OCI-LY7 (cell line): ENCODE measurements at regions not wholly inside any gene's neighbourhood (a gene's known extent, or its start where the extent isn't known, plus 50 kb on each side); places are given as distances from the start of the nearest gene placed in this dataset.

Experiments
- BruUV-seq: library from RNA; stranded (reverse); fragments of 400-500 nt; replicated peaks from 2 replicates; lab custom pipeline; 2021; lab: Mats Ljungman, UMichigan
- CTCF ChIA-PET: fragments of 300-600 bp; sonication (Branson Sonifier 250); formaldehyde crosslinking; loops from one replicate; lab custom pipeline; 2022; ENCODE audit warnings: antibody characterized with exemption; ENCODE audit not compliant: unreplicated experiment; lab: Charles Lee
- POLR2A ChIA-PET: fragments of 300-600 bp; sonication (Branson Sonifier 250); formaldehyde crosslinking; loops from one replicate; lab custom pipeline; 2022; ENCODE audit warnings: antibody characterized with exemption; lab: Charles Lee
- DNase-seq: peaks from one replicate; pipeline ENCODE4 v3.0.0-alpha.2; 2015; ENCODE audit warnings: low spot score
- H2AFZ ChIP-seq: fragments of 200-600 bp; sonication (generic), shearing (Covaris generic); 2 replicates; pipeline ENCODE4 v1.6.1; 2014; ENCODE audit warnings: mild to moderate bottlenecking, antibody characterized with exemption, low read length, moderate library complexity
- H3K27ac ChIP-seq: fragments of 200-600 bp; sonication (generic); 2 replicates; pipeline ENCODE4 v1.5.1; 2014; ENCODE audit warnings: mixed run types, low read depth, mild to moderate bottlenecking, moderate library complexity, low read length, inconsistent platforms; ENCODE audit not compliant: poor library complexity, severe bottlenecking
- H3K36me3 ChIP-seq: fragments of 200-600 bp; sonication (generic); 2 replicates; pipeline ENCODE4 v1.6.1; 2014; ENCODE audit warnings: mild to moderate bottlenecking, antibody characterized with exemption, low read length, moderate library complexity, mixed read lengths; ENCODE audit not compliant: insufficient read depth
- H3K4me1 ChIP-seq: fragments of 200-600 bp; sonication (generic); 2 replicates; pipeline ENCODE4 v1.5.1; 2014; ENCODE audit warnings: mild to moderate bottlenecking, low read length; ENCODE audit not compliant: insufficient read depth, poor library complexity, severe bottlenecking
- H3K4me2 ChIP-seq: fragments of 200-600 bp; sonication (generic); 2 replicates; pipeline ENCODE4 v1.6.1; 2014; ENCODE audit warnings: mild to moderate bottlenecking, low read length
- H3K4me3 ChIP-seq: fragments of 200-600 bp; sonication (generic); 2 replicates; pipeline ENCODE4 v1.5.1; 2014; ENCODE audit warnings: mild to moderate bottlenecking, low read depth, low read length; ENCODE audit not compliant: poor library complexity, severe bottlenecking
- H3K79me2 ChIP-seq: fragments of 200-600 bp; sonication (generic); 2 replicates; pipeline ENCODE4 v1.6.1; 2016; ENCODE audit warnings: low read depth, mild to moderate bottlenecking, low read length, moderate library complexity, mixed read lengths; ENCODE audit not compliant: insufficient read depth
- H3K9me2 ChIP-seq: fragments of 200-600 bp; sonication (generic); 2 replicates; pipeline ENCODE4 v1.6.1; 2016; ENCODE audit warnings: mild to moderate bottlenecking, low read length, mixed read lengths; ENCODE audit not compliant: insufficient read depth
- H3K9me3 ChIP-seq: fragments of 200-600 bp; sonication (generic); 2 replicates; pipeline ENCODE4 v1.6.1; 2014; ENCODE audit warnings: mild to moderate bottlenecking, mixed run types, low read length, mixed read lengths
- H4K20me1 ChIP-seq: fragments of 200-600 bp; sonication (generic); 2 replicates; pipeline ENCODE4 v1.6.1; 2014; ENCODE audit warnings: mild to moderate bottlenecking, antibody characterized with exemption, low read length, moderate library complexity, mixed read lengths; ENCODE audit not compliant: insufficient read depth
- CTCF ChIP-seq: fragments of 200-600 bp; sonication (generic); conservative IDR thresholded peaks from 2 replicates; pipeline ENCODE4 v1.5.1; 2014; ENCODE audit warnings: mild to moderate bottlenecking, antibody characterized with exemption, low read length, moderate library complexity, mixed read lengths
- EZH2phosphoT487 ChIP-seq: fragments of 200-600 bp; sonication (generic); IDR thresholded peaks from 2 replicates; pipeline ENCODE4 v1.6.1; 2018; ENCODE audit warnings: low read depth, borderline replicate concordance, mild to moderate bottlenecking, mixed run types, antibody characterized with exemption, low read length, moderate library complexity, mixed read lengths
- intact Hi-C: fragments of 100-400 bp; cut with micrococcal nuclease; formaldehyde crosslinking; loops from one replicate; pipeline ENCODE4 v1.10.0; 2022; ENCODE audit not compliant: unreplicated experiment

- no peak overlapping the region for H3K27ac ChIP-seq
- no peak overlapping the region for H3K4me3 ChIP-seq
- H2AFZ ChIP-seq = no peak overlapping the region
- H3K9me2 ChIP-seq = no peaks in the 10 kb centered on the region
- TF ChIP-seq CTCF = no peak
- TF ChIP-seq EZH2phosphoT487 = no peak
- no peaks in the 10 kb centered on the region for H3K36me3 ChIP-seq
- no peak for DNase-seq
- ChIA-PET CTCF (no interaction called here), POLR2A (interaction anchor here (0.5 to 0.7 kb wide), 3 partner anchors 109 to 1597 kb away, joined by 3 to 5 read pairs (median 4); no protein-coding TSS in a partner anchor)
- no TSS peak for BruUV-seq
- H3K4me1 ChIP-seq = no peaks in the 10 kb centered on the region
- H4K20me1 ChIP-seq = no peaks in the 10 kb centered on the region
- H3K79me2 ChIP-seq = no peaks in the 10 kb centered on the region
- no peaks in the 10 kb centered on the region for H3K9me3 ChIP-seq
- no peak overlapping the region for H3K4me2 ChIP-seq
- intact Hi-C loops = no loop called here
These were observed 222.7 kb upstream of the LNX1 start for GRCh38 chr4:53813998-53814397.

GRCh38 chr4:53810643-53811042 is 219.4 kb upstream of the LNX1 start:
- Histone ChIP-seq H4K20me1 (no peaks in the 10 kb centered on the region), H3K36me3 (no peaks in the 10 kb centered on the region), H3K4me1 (no peaks in the 10 kb centered on the region), H3K9me2 (no peaks in the 10 kb centered on the region), H3K27ac (no peak overlapping the region), H3K79me2 (no peaks in the 10 kb centered on the region), H3K4me2 (no peak overlapping the region), H3K9me3 (no peaks in the 10 kb centered on the region), H2AFZ (no peak overlapping the region), H3K4me3 (no peak overlapping the region)
- CTCF ChIA-PET = interaction anchor here (1.2 kb wide), 1 partner anchor 104 kb away, joined by 3 read pairs; no protein-coding TSS in a partner anchor
- BruUV-seq = no TSS peak
- no peak for TF ChIP-seq EZH2phosphoT487
- no peak for TF ChIP-seq CTCF
- no peak for DNase-seq
- intact Hi-C loops = no loop called here
- POLR2A ChIA-PET = interaction anchor here (0.6 to 1.4 kb wide), 2 partner anchors 108 to 232 kb away, joined by 3 read pairs; no protein-coding TSS in a partner anchor

GRCh38 chr4:53809816-53810215 is 218.5 kb upstream of the LNX1 start:
- no peaks in the 10 kb centered on the region for H4K20me1 ChIP-seq
- H3K9me3 ChIP-seq = no peaks in the 10 kb centered on the region
- no peak overlapping the region for H2AFZ ChIP-seq
- CTCF ChIA-PET = interaction anchor here (0.5 to 1.2 kb wide), 2 partner anchors 47 to 103 kb away, joined by 3 read pairs; no protein-coding TSS in a partner anchor
- intact Hi-C loops = no loop called here
- DNase-seq = no peak
- TF ChIP-seq CTCF = no peak
- no peak for TF ChIP-seq EZH2phosphoT487
- no peaks in the 10 kb centered on the region for H3K36me3 ChIP-seq
- no peaks in the 10 kb centered on the region for H3K4me1 ChIP-seq
- H3K4me3 ChIP-seq = no peak overlapping the region
- H3K27ac ChIP-seq = no peak overlapping the region
- no peaks in the 10 kb centered on the region for H3K9me2 ChIP-seq
- no peak overlapping the region for H3K4me2 ChIP-seq
- H3K79me2 ChIP-seq = no peaks in the 10 kb centered on the region
- POLR2A ChIA-PET = interaction anchor here (0.5 to 1.4 kb wide), 5 partner anchors 48 to 114 kb away, joined by 3 read pairs; no protein-coding TSS in a partner anchor
- no TSS peak for BruUV-seq
